Skeletal muscle cell (primary cell): ENCODE measurements at regions not wholly inside any gene's neighbourhood (a gene's known extent, or its start where the extent isn't known, plus 50 kb on each side); places are given as distances from the start of the nearest gene placed in this dataset.

Source experiments
- DNase-seq: peaks from one replicate; pipeline ENCODE4 v3.0.0-alpha.2; 2010; ENCODE audit warnings: low read depth
- H3K4me3 ChIP-seq: 2 replicates; pipeline ENCODE4 v1.5.1; 2011; ENCODE audit warnings: low read depth, mild to moderate bottlenecking, control low read depth, low read length, moderate library complexity

DNA sequence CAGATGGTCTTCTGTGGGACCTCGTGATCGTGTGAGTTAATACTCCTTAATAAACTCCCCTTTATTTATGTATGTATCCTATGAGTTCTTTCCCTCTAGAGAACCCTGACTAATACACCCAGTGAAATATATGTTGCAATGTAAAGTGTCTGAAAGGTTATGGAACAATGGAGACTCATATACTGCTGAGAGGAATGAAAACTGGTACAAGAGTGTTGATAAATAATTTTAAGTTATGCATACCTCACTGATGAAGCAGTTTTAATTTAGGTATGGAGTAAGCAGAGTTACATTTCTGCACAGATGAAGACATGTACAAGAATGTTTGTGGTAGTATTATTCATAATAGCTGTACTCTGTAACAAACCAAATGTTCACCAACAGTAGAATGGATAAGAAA lies 438.3 kb downstream of the TAF11L14 start:
- H3K4me3 ChIP-seq, result no peak overlapping the region
- no peak for DNase-seq

- no peak for DNase-seq
- H3K4me3 ChIP-seq, result no peak overlapping the region
These were observed 440.7 kb downstream of the TAF11L14 start for GRCh38 chr5:18074961-18075360.

- no peak overlapping the region for H3K4me3 ChIP-seq
- no peak for DNase-seq
These were observed 443.9 kb downstream of the TAF11L14 start for GRCh38 chr5:18078157-18078556.

- no peak for DNase-seq
- no peak overlapping the region for H3K4me3 ChIP-seq
These were observed 445.6 kb downstream of the TAF11L14 start for GRCh38 chr5:18079831-18080230.

- H3K4me3 ChIP-seq, result no peak overlapping the region
- DNase-seq, result no peak
These were observed 453.8 kb downstream of the TAF11L14 start for GRCh38 chr5:18088020-18088579.

DNA sequence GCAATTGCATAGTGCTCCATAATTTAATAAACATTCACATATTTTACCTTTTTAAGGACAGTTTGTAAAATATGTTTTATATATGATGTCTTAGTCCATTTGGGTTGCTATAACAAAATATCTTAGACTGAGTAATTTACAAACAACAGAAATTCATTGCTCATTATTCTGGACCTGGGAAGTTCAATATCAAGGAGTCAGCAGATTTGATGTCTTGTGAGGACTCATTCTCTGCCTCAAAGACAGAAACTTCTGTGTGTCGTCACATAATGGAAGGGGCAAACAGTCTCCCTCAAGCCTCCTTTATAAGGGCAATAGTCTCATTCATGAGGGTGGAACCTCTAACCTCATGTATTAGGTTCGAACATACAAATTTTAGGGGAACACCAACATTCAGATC lies 455.9 kb downstream of the TAF11L14 start:
- H3K4me3 ChIP-seq, result no peak overlapping the region
- DNase-seq, result no peak

DNA sequence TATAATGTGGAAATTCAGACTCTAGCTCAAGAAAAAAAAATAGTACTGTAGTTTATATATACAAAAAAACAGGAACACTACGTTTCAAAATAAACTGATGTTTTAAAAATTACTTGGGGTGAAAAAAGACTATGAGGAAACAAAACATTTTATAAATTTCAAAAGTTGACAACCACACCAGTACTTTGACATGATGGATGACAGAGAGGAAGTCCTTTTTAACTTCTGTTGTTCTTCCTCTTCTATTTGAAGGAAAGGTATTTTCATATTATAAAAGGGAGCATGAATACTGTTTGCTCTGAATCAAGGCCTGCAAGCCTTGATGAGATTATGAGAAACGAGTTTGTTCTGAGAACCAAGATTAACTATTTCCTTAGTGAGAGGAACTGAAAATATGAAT lies 456.9 kb downstream of the TAF11L14 start:
- no peak overlapping the region for H3K4me3 ChIP-seq
- DNase-seq, result no peak

- DNase-seq, result no peak
- no peak overlapping the region for H3K4me3 ChIP-seq
These were observed 457.5 kb downstream of the TAF11L14 start for GRCh38 chr5:18091758-18092157.

GRCh38 chr5:18095061-18095460 lies 460.8 kb downstream of the TAF11L14 start:
- no peak overlapping the region for H3K4me3 ChIP-seq
- DNase-seq, result no peak

DNA sequence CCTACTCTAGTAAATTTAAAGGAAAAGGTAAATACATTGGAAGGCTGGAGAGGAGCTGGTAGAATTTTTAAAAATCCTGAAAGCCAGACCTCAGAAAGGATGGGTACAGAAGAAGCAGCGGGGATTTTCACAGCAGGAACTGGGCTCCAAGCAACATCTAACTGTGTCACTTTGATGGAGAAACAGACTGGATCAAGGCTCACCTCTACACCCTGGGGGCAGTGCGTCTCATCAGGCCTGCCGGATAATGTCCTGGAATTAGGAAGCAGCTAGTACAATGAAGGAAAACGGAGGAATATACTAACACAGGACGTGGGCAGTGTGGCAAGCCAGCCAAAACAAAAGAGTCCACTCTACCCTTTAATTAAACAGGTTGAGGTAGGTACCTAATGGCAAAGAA lies 463.6 kb downstream of the TAF11L14 start:
- no peak for DNase-seq
- no peak overlapping the region for H3K4me3 ChIP-seq

DNA sequence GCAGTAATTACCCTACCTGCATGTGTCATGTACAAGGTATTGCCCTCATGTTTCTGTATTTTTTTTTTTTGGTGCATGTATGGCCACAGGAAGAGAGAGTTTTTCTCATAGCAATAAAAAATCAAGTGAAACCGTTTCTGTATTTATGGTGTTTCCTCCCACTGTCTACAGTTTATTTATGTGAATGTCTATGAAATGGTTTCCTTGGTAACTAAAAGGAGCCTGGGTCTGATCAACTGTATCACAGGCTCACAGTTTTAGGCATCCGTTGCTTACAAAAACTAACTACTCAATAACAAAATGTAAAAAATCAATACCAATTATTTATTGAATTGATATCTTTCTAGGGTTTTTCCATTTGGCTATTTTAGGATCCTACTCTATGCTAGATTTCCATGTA lies 464.4 kb downstream of the TAF11L14 start:
- no peak for DNase-seq
- no peak overlapping the region for H3K4me3 ChIP-seq

GRCh38 chr5:18099261-18099660 lies 465.0 kb downstream of the TAF11L14 start:
- H3K4me3 ChIP-seq, result no peak overlapping the region
- no peak for DNase-seq

DNA sequence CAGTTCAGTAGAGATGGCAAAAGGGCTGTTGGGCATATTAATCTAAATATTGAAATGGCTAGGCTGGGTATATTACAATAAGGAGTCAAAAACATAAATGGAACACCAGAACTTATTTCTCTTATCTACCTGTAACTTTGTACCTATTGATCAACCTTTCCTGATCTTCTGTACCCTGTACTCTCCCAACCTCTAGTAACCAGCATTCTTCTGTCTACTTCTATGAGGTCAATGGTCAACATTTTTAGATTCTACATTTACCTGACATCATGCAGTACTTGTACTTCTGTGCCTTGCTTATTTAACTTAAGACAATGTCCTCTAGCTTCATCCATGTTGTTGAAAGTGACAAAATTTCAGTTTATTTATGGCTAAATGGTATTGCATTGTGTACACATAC lies 467.3 kb downstream of the TAF11L14 start:
- no peak for DNase-seq
- H3K4me3 ChIP-seq, result no peak overlapping the region

- no peak overlapping the region for H3K4me3 ChIP-seq
- no peak for DNase-seq
These were observed 468.5 kb downstream of the TAF11L14 start for GRCh38 chr5:18102733-18103132.

DNA sequence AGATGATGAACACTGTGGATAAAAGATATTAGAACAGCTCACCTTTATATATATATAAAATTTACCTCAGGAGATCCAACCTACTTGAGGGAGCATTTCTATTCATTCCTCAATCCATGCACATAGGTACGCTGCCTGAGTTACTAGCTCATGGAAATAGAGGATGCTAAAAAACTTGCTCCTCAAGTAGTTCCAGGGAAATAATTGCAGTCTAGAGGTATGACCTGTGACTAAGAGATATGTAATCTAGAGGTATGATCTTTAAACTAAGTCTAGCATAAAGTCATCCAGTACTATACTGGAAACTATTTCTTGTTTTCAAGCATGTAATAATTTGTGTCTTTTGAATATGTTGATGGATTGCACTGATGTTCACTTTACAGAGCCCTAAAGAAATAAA lies 471.2 kb downstream of the TAF11L14 start:
- H3K4me3 ChIP-seq, result no peak overlapping the region
- no peak for DNase-seq

DNA sequence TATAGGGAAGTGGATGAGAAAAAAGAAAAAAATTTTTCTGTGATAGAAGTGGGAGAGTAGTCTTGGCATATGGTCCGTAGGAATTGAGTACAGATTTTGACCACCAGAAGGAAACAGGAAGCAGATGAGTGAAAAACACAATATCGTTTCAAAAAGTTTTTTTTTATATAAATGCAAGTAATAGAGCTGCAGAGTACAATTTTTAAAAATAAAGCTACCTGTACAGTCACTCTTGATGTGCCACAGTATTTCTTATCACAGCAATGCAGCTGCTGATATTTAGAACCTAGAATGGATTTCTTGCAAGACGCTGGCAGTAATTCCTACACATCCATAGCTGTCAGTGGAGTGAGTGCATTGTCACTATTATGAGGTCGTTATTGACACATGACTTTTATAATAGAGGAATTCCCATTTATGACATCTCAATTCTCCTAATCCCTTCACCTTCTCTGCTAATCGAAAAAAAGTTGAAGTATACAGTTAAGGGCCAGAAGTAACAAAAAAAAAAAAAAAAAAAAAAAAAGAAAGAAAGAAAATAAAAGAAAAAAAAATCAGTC lies 477.7 kb downstream of the TAF11L14 start:
- no peak for DNase-seq
- no peak overlapping the region for H3K4me3 ChIP-seq

DNA sequence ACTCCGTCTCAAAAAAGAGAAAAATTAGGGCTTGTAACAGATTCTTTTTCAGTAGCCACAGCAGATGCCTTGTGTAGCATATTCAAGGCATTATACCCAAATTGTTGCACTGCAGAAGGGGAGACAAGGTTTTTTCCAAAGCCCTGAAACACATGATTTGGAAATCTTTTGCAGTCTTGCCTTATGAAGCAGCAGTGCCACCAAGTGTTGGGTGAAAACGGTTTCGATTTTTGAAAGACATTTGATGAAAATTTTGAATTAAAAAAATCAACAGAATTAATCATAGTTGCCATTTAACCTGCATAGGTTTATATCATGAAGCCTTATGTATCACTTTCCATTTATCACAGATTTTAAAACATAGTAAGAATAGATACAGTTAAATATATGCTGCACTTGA lies 479.5 kb downstream of the TAF11L14 start:
- H3K4me3 ChIP-seq, result no peak overlapping the region
- DNase-seq, result no peak

- no peak for DNase-seq
These were observed 480.0 kb downstream of the TAF11L14 start for GRCh38 chr5:18114151-18114757.

GRCh38 chr5:18117968-18118367 lies 483.7 kb downstream of the TAF11L14 start:
- DNase-seq, result no peak
- no peak overlapping the region for H3K4me3 ChIP-seq

More at GRCh38 chr5:18114151-18114757, 480.0 kb downstream of the TAF11L14 start:
- no peak overlapping the region for H3K4me3 ChIP-seq

DNA sequence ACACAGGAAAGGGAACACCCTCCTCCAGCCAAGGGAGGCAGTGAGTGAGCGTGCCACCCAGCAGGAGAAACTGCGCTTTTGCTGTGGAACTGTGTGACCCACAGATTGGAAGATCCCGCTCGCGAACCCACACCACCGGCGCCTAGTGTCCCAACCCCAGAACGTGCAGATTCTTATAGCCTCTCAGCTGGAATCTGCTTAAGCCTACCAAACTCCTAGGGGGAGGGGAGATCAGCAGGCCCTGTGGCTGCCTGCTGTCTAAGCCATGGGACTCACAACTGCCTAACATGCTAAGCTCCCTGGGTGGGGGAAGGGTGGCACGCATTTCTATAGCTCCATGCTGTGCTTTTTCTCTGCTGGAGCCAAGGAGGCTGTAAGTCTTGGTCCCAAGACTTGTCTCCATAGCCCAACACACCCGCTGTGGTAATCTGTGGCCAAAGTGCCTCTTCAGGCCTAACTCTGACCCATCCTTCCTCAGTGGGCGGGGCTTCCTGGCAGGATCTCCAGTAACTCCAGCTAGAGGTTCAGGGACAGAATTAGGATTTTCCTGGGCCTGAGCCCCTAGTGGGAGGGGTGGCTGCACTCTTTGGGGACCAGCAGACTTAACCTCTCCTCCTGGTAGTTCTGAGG lies 485.0 kb downstream of the TAF11L14 start:
- H3K4me3 ChIP-seq, result no peak overlapping the region
- no peak for DNase-seq

GRCh38 chr5:18141222-18141621 lies 507.0 kb downstream of the TAF11L14 start:
- no peak overlapping the region for H3K4me3 ChIP-seq
- no peak for DNase-seq
